ENCODE measurements at regions not wholly inside any gene's neighbourhood (a gene's known extent, or its start where the extent isn't known, plus 50 kb on each side); places are given as distances from the start of the nearest gene placed in this dataset.

DNA sequence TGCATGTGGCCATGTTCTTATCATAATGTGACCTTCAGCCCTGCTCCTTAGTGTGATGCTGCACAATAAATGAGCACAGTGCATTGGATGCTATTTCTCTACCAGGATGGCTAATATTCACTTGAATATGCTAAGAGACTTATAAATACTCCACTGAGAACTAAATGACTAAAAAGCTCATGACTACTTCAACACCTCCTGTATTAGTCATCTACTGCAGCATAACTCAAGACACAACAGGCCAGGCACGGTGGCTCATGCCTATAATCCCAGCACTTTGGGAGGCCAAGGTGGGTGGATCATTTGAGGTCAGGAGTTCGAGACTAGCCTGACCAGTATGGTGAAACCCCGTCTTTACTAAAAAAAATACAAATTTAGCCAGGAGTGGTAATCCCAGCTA lies 213.4 kb downstream of the RND3 start:
- TF ChIP-seq CTCF (IDR thresholded peaks at IDR 0.05) (no peak), POLR2A (IDR thresholded peaks at IDR 0.05) (no peak)
